HEK293T (cell line): ENCODE measurements at regions not wholly inside any gene's neighbourhood (a gene's known extent, or its start where the extent isn't known, plus 50 kb on each side); places are given as distances from the start of the nearest gene placed in this dataset.

ENCODE experiments used
- ARNT ChIP-seq: fragments of 450-650 bp; IDR thresholded peaks from 2 replicates; pipeline ENCODE4 v1.6.1; 2017; ENCODE audit warnings: mild to moderate bottlenecking
- BHLHE40 ChIP-seq: fragments of 450-650 bp; IDR thresholded peaks from 2 replicates; pipeline ENCODE4 v1.6.1; 2016; ENCODE audit warnings: mild to moderate bottlenecking, moderate library complexity, borderline replicate concordance
- CTBP1 ChIP-seq: fragments of 450-650 bp; IDR thresholded peaks from 2 replicates; pipeline ENCODE4 v1.6.1; 2016; ENCODE audit warnings: borderline replicate concordance
- ELF4 ChIP-seq: fragments of 450-650 bp; IDR thresholded peaks from 2 replicates; pipeline ENCODE4 v1.6.1; 2017; ENCODE audit warnings: antibody characterized with exemption
- FOXA1 ChIP-seq: fragments of 450-650 bp; IDR thresholded peaks from 2 replicates; pipeline ENCODE4 v1.6.1; 2016; ENCODE audit warnings: mild to moderate bottlenecking
- FOXK2 ChIP-seq: fragments of 450-650 bp; IDR thresholded peaks from 2 replicates; pipeline ENCODE4 v1.6.1; 2016; ENCODE audit warnings: mild to moderate bottlenecking
- FOXM1 ChIP-seq: fragments of 450-650 bp; IDR thresholded peaks from 2 replicates; pipeline ENCODE4 v1.6.1; 2017; ENCODE audit warnings: mild to moderate bottlenecking, borderline replicate concordance
- NFRKB ChIP-seq: fragments of 450-650 bp; IDR thresholded peaks from 2 replicates; pipeline ENCODE4 v1.6.1; 2016; ENCODE audit warnings: mild to moderate bottlenecking, moderate library complexity
- SP1 ChIP-seq: fragments of 450-650 bp; IDR thresholded peaks from 2 replicates; pipeline ENCODE4 v1.6.1; 2017
- TF ChIP-seq, protein P1 (sequence below): fragments of 450-650 bp; IDR thresholded peaks from 2 replicates; pipeline ENCODE4 v1.6.1; 2016

DNA sequence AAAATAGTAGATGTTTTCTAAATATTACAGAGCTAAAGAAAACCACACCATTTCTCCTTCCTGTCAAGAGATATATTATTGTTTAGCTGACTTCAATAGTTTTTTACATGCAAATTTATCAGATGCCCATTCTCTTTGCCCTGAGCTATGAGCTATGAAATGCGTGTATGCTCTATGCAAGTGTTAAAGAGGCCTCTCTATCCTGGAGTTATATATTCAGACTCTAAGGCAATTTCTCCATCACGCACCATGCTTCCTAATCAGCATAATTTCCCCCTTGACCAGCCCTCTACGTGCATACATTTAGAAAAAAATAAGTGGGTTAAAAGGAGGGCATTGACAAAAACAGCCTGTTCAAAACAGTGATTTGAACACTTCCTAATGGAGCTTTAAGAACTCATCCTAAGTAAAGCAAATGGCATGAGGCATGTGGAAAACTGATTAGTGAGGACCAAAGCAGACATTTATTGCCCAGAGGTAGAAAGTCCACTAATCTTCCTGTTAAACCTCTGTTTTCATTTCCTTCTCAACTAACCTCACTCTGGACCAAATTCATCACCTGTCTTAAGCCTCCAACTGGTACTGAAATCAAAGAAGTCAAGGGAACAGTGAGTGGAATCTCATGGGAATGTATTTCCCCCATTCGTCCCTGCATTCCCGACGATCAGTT, 565.8 kb upstream of the PKN2 start:
- no peak for TF ChIP-seq BHLHE40
- TF ChIP-seq NFRKB = no peak
- no peak for TF ChIP-seq CTBP1
- TF ChIP-seq FOXK2 = no peak
- TF ChIP-seq ELF4 = no peak
- no peak for TF ChIP-seq SP1
- TF ChIP-seq FOXM1 = no peak
- TF ChIP-seq ARNT = no peak
- TF ChIP-seq, protein P1, sequence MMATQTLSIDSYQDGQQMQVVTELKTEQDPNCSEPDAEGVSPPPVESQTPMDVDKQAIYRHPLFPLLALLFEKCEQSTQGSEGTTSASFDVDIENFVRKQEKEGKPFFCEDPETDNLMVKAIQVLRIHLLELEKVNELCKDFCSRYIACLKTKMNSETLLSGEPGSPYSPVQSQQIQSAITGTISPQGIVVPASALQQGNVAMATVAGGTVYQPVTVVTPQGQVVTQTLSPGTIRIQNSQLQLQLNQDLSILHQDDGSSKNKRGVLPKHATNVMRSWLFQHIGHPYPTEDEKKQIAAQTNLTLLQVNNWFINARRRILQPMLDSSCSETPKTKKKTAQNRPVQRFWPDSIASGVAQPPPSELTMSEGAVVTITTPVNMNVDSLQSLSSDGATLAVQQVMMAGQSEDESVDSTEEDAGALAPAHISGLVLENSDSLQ = no peak
- TF ChIP-seq FOXA1 = no peak
